LNCaP clone FGC (cell line): ENCODE measurements at regions not wholly inside any gene's neighbourhood (a gene's known extent, or its start where the extent isn't known, plus 50 kb on each side); places are given as distances from the start of the nearest gene placed in this dataset.
"Not testable (repeated sequence)": the region's sequence is repeated elsewhere in the genome, so short reads cannot be mapped to it uniquely, and the experiment has no call there.

Experiments used
- DNase-seq: peaks from one replicate; pipeline ENCODE4 v3.0.0-alpha.2; 2011; ENCODE audit warnings: low read depth
- H3K4me3 ChIP-seq: 2 replicates; pipeline ENCODE4 v1.5.1; 2011; ENCODE audit warnings: mild to moderate bottlenecking, low read depth, low read length, control low read depth
- CTCF ChIP-seq: IDR thresholded peaks from 2 replicates; pipeline ENCODE4 v1.5.1; 2012; ENCODE audit warnings: mild to moderate bottlenecking; ENCODE audit not compliant: control insufficient read depth, insufficient read depth; ENCODE audit errors: extremely low read depth

- no peak for TF ChIP-seq CTCF
- no peak for DNase-seq
Observed at GRCh38 chr5:74454263-74455030, 186.1 kb downstream of the ENC1 start.

GRCh38 chr5:74452856-74453255, 187.7 kb downstream of the ENC1 start:
- TF ChIP-seq CTCF = no peak
- DNase-seq = no peak
- no peak overlapping the region for H3K4me3 ChIP-seq

More at GRCh38 chr5:74454263-74455030, 186.1 kb downstream of the ENC1 start:
- no peak overlapping the region for H3K4me3 ChIP-seq

- no peak for TF ChIP-seq CTCF
- H3K4me3 ChIP-seq = no peak overlapping the region
- DNase-seq = no peak
Observed at GRCh38 chr5:74450095-74450494, 190.4 kb downstream of the ENC1 start.

- no peak for DNase-seq
- no peak for TF ChIP-seq CTCF
- no peak overlapping the region for H3K4me3 ChIP-seq
Observed at GRCh38 chr5:74446725-74447241, 193.7 kb downstream of the ENC1 start.

- H3K4me3 ChIP-seq = no peak overlapping the region
- DNase-seq = no peak
- no peak for TF ChIP-seq CTCF
Observed at GRCh38 chr5:74442466-74442865, 198.1 kb downstream of the ENC1 start.

GRCh38 chr5:74441616-74442015, 198.9 kb downstream of the ENC1 start:
- DNase-seq = no peak
- no peak overlapping the region for H3K4me3 ChIP-seq
- no peak for TF ChIP-seq CTCF

- no peak for TF ChIP-seq CTCF
- DNase-seq = no peak
- H3K4me3 ChIP-seq = no peak overlapping the region
Observed at GRCh38 chr5:74440341-74440740, 200.2 kb downstream of the ENC1 start.

- DNase-seq, H3K4me3 ChIP-seq: not testable (repeated sequence)
Observed at GRCh38 chr5:74437870-74438269, 202.7 kb downstream of the ENC1 start.
